ENCODE measurements at regions not wholly inside any gene's neighbourhood (a gene's known extent, or its start where the extent isn't known, plus 50 kb on each side); places are given as distances from the start of the nearest gene placed in this dataset.

- CTCF ChIA-PET (ENCODE audit: low intra/inter-chr PET ratio): no interaction called here
- intact Hi-C loops (cut with micrococcal nuclease) (no loop called here), in situ Hi-C loops (cut with MboI) (no loop called here)
- ATAC-seq (no peak), DNase-seq (ENCODE audit: extremely low read depth in 1 of 4, low spot score in 3 of 4) (no peak), FAIRE-seq (no peak)
- H3K4me2 ChIP-seq (ENCODE audit: insufficient read depth, low read length): no peak overlapping the region
- no peaks in the 10 kb centered on the region for H3K9me3 ChIP-seq (replicated peaks; ENCODE audit: control insufficient read depth, insufficient read depth, low read depth, low read length)
- H3K4me3 ChIP-seq: no peak overlapping the region
- H3K27me3 ChIP-seq (ENCODE audit: control insufficient read depth in 2 of 2, insufficient read depth in 2 of 2, low read length in 2 of 2): no peaks in the 10 kb centered on the region
- no peak overlapping the region for H3K27ac ChIP-seq (ENCODE audit: extremely low read depth, low read depth, low read length)
- H3K9ac ChIP-seq (ENCODE audit: insufficient read depth in 1 of 2, low read depth in 2 of 2, low read length in 2 of 2): no peak overlapping the region
- 4% methylated on average over 5 of the region's 5 CpGs for WGBS (ENCODE audit: insufficient coverage, low coverage, missing lambda C conversion rate)
- no TSS peak for BruUV-seq (replicated peaks)
- POLR2A ChIA-PET: no interaction called here
- no peaks in the 10 kb centered on the region for H3K4me1 ChIP-seq (replicated peaks in 1 of 2; ENCODE audit: control insufficient read depth in 2 of 2, insufficient read depth in 2 of 2, low read length in 2 of 2)
- H3K36me3 ChIP-seq (ENCODE audit: control insufficient read depth, insufficient read depth, low read length): no peaks in the 10 kb centered on the region
- no peaks in the 10 kb centered on the region for H3K79me2 ChIP-seq (ENCODE audit: control insufficient read depth, insufficient read depth, low read length)
- H3K9me1 ChIP-seq (ENCODE audit: control insufficient read depth, insufficient read depth, low read length): no peaks in the 10 kb centered on the region
- no peak overlapping the region for H2AFZ ChIP-seq (ENCODE audit: low read depth, low read length)
- H4K20me1 ChIP-seq (replicated peaks; ENCODE audit: control insufficient read depth, insufficient read depth, low read length): no peaks in the 10 kb centered on the region
- TF ChIP-seq ZNF561 (CRISPR knock-in tag; conservative IDR thresholded peaks at IDR 0.05) (no peak), ETV1 (tag; conservative IDR thresholded peaks at IDR 0.05; ENCODE audit: low read depth) (no peak), MYC (IDR thresholded peaks at IDR 0.05; ENCODE audit: low read depth, low read length) (no peak), MYC (CRISPR knock-in tag; IDR thresholded peaks at IDR 0.05; ENCODE audit: borderline replicate concordance, low read depth) (no peak), ZNF584 (CRISPR knock-in tag; IDR thresholded peaks at IDR 0.05; ENCODE audit: low read depth) (no peak), NFATC3 (IDR thresholded peaks at IDR 0.05) (no peak), NKRF (IDR thresholded peaks at IDR 0.05; ENCODE audit: borderline replicate concordance) (no peak), AFF4 (CRISPR knock-in tag; IDR thresholded peaks at IDR 0.05) (no peak), MCM5 (IDR thresholded peaks at IDR 0.05; ENCODE audit: low read depth) (no peak), STAT6 (CRISPR knock-in tag; IDR thresholded peaks at IDR 0.05) (no peak), MBD2 (IDR thresholded peaks at IDR 0.05; ENCODE audit: borderline replicate concordance, low read depth) (no peak), ZKSCAN1 (IDR thresholded peaks at IDR 0.05; ENCODE audit: low read depth, low read length) (no peak), SRSF7 (optimal IDR thresholded peaks at IDR 0.05; ENCODE audit: low read depth, low read length) (no peak), ZNF75A (CRISPR knock-in tag; IDR thresholded peaks at IDR 0.05) (no peak)
These were observed 803.1 kb upstream of the RAB6C start for GRCh38 chr2:129176375-129176774.
